Activated B cell treated with CpG ODN at 0.5 μM for 24 hours (primary cell): ENCODE measurements at regions not wholly inside any gene's neighbourhood (a gene's known extent, or its start where the extent isn't known, plus 50 kb on each side); places are given as distances from the start of the nearest gene placed in this dataset.

Experiments
- ATAC-seq: fragments of 200-7000 bp; cut with Tn5 transposase; one replicate; pipeline ENCODE4 v1.10.0; 2021; ENCODE audit warnings: low read depth, mild to moderate bottlenecking, moderate library complexity
- CTCF ChIA-PET: fragments of 350-600 bp; sonication (Branson Sonifier 250); formaldehyde crosslinking; loops from one replicate; lab custom pipeline; 2021; ENCODE audit warnings: antibody characterized with exemption; lab: Charles Lee
- POLR2A ChIA-PET: fragments of 350-600 bp; sonication (Branson Sonifier 250); formaldehyde crosslinking; loops from one replicate; lab custom pipeline; 2021; ENCODE audit warnings: antibody characterized with exemption; lab: Charles Lee
- DNase-seq: peaks from one replicate; pipeline ENCODE4 v3.0.0; 2022
- H3K27ac Mint-ChIP-seq: one replicate; pipeline ENCODE4 v1.8.0; 2020; ENCODE audit warnings: mixed read lengths
- H3K27me3 Mint-ChIP-seq: one replicate; pipeline ENCODE4 v1.8.0; 2021; ENCODE audit warnings: mixed read lengths
- H3K36me3 Mint-ChIP-seq: one replicate; pipeline ENCODE4 v1.8.0; 2021; ENCODE audit warnings: low read depth, mixed read lengths
- H3K4me1 Mint-ChIP-seq: one replicate; pipeline ENCODE4 v1.8.0; 2021; ENCODE audit warnings: mixed read lengths
- H3K4me3 Mint-ChIP-seq: one replicate; pipeline ENCODE4 v1.8.0; 2020; ENCODE audit warnings: mild to moderate bottlenecking, mixed read lengths
- H3K9me3 Mint-ChIP-seq: one replicate; pipeline ENCODE4 v1.8.0; 2020; ENCODE audit warnings: mixed read lengths
- CTCF ChIP-seq: fragments of 200-600 bp; IDR thresholded peaks from one replicate; pipeline ENCODE4 v1.8.0; 2022; ENCODE audit warnings: antibody characterized with exemption, mild to moderate bottlenecking
- intact Hi-C: fragments of 100-400 bp; cut with micrococcal nuclease; formaldehyde crosslinking; loops from one replicate; pipeline ENCODE4 v1.15.1; 2024

- ChIA-PET POLR2A (no interaction called here), CTCF (no interaction called here)
- Mint-ChIP-seq H3K36me3 (no peaks in the 10 kb centered on the region), H3K4me1 (no peaks in the 10 kb centered on the region), H3K9me3 (peaks cover 5% of the 10 kb centered on the region), H3K27me3 (no peaks in the 10 kb centered on the region), H3K27ac (no peak overlapping the region), H3K4me3 (no peak overlapping the region)
- TF ChIP-seq CTCF = no peak
- intact Hi-C loops = no loop called here
- DNase-seq = no peak
- no peak for ATAC-seq
Observed at GRCh38 chr6:126516411-126516810, 176.5 kb downstream of the CENPW start.

GRCh38 chr6:126524811-126525326 lies 185.0 kb downstream of the CENPW start:
- POLR2A ChIA-PET = no interaction called here
- no peak for TF ChIP-seq CTCF
- intact Hi-C loops = no loop called here
- no peaks in the 10 kb centered on the region for H3K36me3 Mint-ChIP-seq
- no peaks in the 10 kb centered on the region for H3K9me3 Mint-ChIP-seq
- CTCF ChIA-PET = no interaction called here
- no peak overlapping the region for H3K4me3 Mint-ChIP-seq
- ATAC-seq = no peak
- H3K27me3 Mint-ChIP-seq = no peaks in the 10 kb centered on the region
- H3K27ac Mint-ChIP-seq = no peak overlapping the region
- DNase-seq = no peak
- H3K4me1 Mint-ChIP-seq = no peaks in the 10 kb centered on the region

GRCh38 chr6:126526547-126526946 lies 186.6 kb downstream of the CENPW start:
- Mint-ChIP-seq H3K4me3 (no peak overlapping the region), H3K27ac (no peak overlapping the region), H3K27me3 (no peaks in the 10 kb centered on the region), H3K36me3 (no peaks in the 10 kb centered on the region), H3K4me1 (no peaks in the 10 kb centered on the region), H3K9me3 (no peaks in the 10 kb centered on the region)
- DNase-seq (no peak), ATAC-seq (no peak)
- TF ChIP-seq CTCF = no peak
- ChIA-PET CTCF (no interaction called here), POLR2A (no interaction called here)
- intact Hi-C loops = no loop called here

GRCh38 chr6:126526996-126527606 lies 187.2 kb downstream of the CENPW start:
- Mint-ChIP-seq H3K4me1 (no peaks in the 10 kb centered on the region), H3K36me3 (no peaks in the 10 kb centered on the region), H3K9me3 (no peaks in the 10 kb centered on the region), H3K27me3 (no peaks in the 10 kb centered on the region), H3K27ac (no peak overlapping the region), H3K4me3 (no peak overlapping the region)
- intact Hi-C loops = no loop called here
- no peak for DNase-seq
- CTCF ChIA-PET = no interaction called here
- no peak for ATAC-seq
- POLR2A ChIA-PET = no interaction called here
- no peak for TF ChIP-seq CTCF

- DNase-seq (no peak), ATAC-seq (no peak)
- no peaks in the 10 kb centered on the region for H3K9me3 Mint-ChIP-seq
- CTCF ChIA-PET = interaction anchor here (1.2 kb wide), 1 partner anchor 9 kb away, joined by 4 read pairs; no protein-coding TSS in a partner anchor
- POLR2A ChIA-PET = no interaction called here
- no peaks in the 10 kb centered on the region for H3K27me3 Mint-ChIP-seq
- intact Hi-C loops = no loop called here
- H3K27ac Mint-ChIP-seq = no peak overlapping the region
- H3K36me3 Mint-ChIP-seq = no peaks in the 10 kb centered on the region
- no peak for TF ChIP-seq CTCF
- H3K4me1 Mint-ChIP-seq = no peaks in the 10 kb centered on the region
- no peak overlapping the region for H3K4me3 Mint-ChIP-seq
Observed at GRCh38 chr6:126529637-126530362, 189.9 kb downstream of the CENPW start.
